ENCODE measurements at regions not wholly inside any gene's neighbourhood (a gene's known extent, or its start where the extent isn't known, plus 50 kb on each side); places are given as distances from the start of the nearest gene placed in this dataset.

GRCh38 chr1:60430375-60430774, 356.8 kb upstream of the C1orf87 start:
- H3K4me1 ChIP-seq (ENCODE audit: low read depth, poor library complexity, severe bottlenecking) = no peaks in the 10 kb centered on the region
- H3K79me2 ChIP-seq (ENCODE audit: insufficient read depth, low read depth) = no peaks in the 10 kb centered on the region
- no peaks in the 10 kb centered on the region for H3K27me3 ChIP-seq (ENCODE audit: insufficient read depth, low read depth)
- no peak overlapping the region for H3K4me3 ChIP-seq (IDR thresholded peaks at IDR 0.05; ENCODE audit: insufficient read depth, low read depth, low read length)
- H4K20me1 ChIP-seq (ENCODE audit: insufficient read depth) = no peaks in the 10 kb centered on the region
- no peak overlapping the region for H3K27ac ChIP-seq
- TF ChIP-seq CTCF (conservative IDR thresholded peaks at IDR 0.05; ENCODE audit: low read depth, low read length) = no peak
- H3K36me3 ChIP-seq (ENCODE audit: insufficient read depth) = no peaks in the 10 kb centered on the region
- H2AFZ ChIP-seq (ENCODE audit: low read depth) = no peak overlapping the region
- H3K9ac ChIP-seq = no peak overlapping the region
- no peak overlapping the region for H3K4me2 ChIP-seq

- Histone ChIP-seq H3K79me2 (ENCODE audit: insufficient read depth, low read depth) (no peaks in the 10 kb centered on the region), H3K9ac (no peak overlapping the region), H4K20me1 (ENCODE audit: insufficient read depth) (no peaks in the 10 kb centered on the region), H3K36me3 (ENCODE audit: insufficient read depth) (no peaks in the 10 kb centered on the region), H3K27me3 (ENCODE audit: insufficient read depth, low read depth) (no peaks in the 10 kb centered on the region), H3K27ac (no peak overlapping the region), H3K4me1 (ENCODE audit: low read depth, poor library complexity, severe bottlenecking) (no peaks in the 10 kb centered on the region), H3K4me2 (no peak overlapping the region), H2AFZ (ENCODE audit: low read depth) (no peak overlapping the region), H3K4me3 (IDR thresholded peaks at IDR 0.05; ENCODE audit: insufficient read depth, low read depth, low read length) (no peak overlapping the region)
- no peak for TF ChIP-seq CTCF (conservative IDR thresholded peaks at IDR 0.05; ENCODE audit: low read depth, low read length)
Observed at GRCh38 chr1:60428127-60428526, 354.6 kb upstream of the C1orf87 start.

GRCh38 chr1:60427701-60428100, 354.1 kb upstream of the C1orf87 start:
- no peak overlapping the region for H3K4me2 ChIP-seq
- no peak overlapping the region for H3K9ac ChIP-seq
- H3K36me3 ChIP-seq (ENCODE audit: insufficient read depth) = no peaks in the 10 kb centered on the region
- no peak overlapping the region for H3K4me3 ChIP-seq (IDR thresholded peaks at IDR 0.05; ENCODE audit: insufficient read depth, low read depth, low read length)
- no peaks in the 10 kb centered on the region for H4K20me1 ChIP-seq (ENCODE audit: insufficient read depth)
- no peak overlapping the region for H3K27ac ChIP-seq
- H3K4me1 ChIP-seq (ENCODE audit: low read depth, poor library complexity, severe bottlenecking) = no peaks in the 10 kb centered on the region
- no peaks in the 10 kb centered on the region for H3K27me3 ChIP-seq (ENCODE audit: insufficient read depth, low read depth)
- TF ChIP-seq CTCF (conservative IDR thresholded peaks at IDR 0.05; ENCODE audit: low read depth, low read length) = no peak
- no peak overlapping the region for H2AFZ ChIP-seq (ENCODE audit: low read depth)
- no peaks in the 10 kb centered on the region for H3K79me2 ChIP-seq (ENCODE audit: insufficient read depth, low read depth)

- no peaks in the 10 kb centered on the region for H3K4me1 ChIP-seq (ENCODE audit: low read depth, poor library complexity, severe bottlenecking)
- no peak overlapping the region for H3K27ac ChIP-seq
- H2AFZ ChIP-seq (ENCODE audit: low read depth) = no peak overlapping the region
- no peak for TF ChIP-seq CTCF (conservative IDR thresholded peaks at IDR 0.05; ENCODE audit: low read depth, low read length)
- no peaks in the 10 kb centered on the region for H3K79me2 ChIP-seq (ENCODE audit: insufficient read depth, low read depth)
- no peak overlapping the region for H3K9ac ChIP-seq
- no peak overlapping the region for H3K4me2 ChIP-seq
- no peaks in the 10 kb centered on the region for H3K27me3 ChIP-seq (ENCODE audit: insufficient read depth, low read depth)
- no peak overlapping the region for H3K4me3 ChIP-seq (IDR thresholded peaks at IDR 0.05; ENCODE audit: insufficient read depth, low read depth, low read length)
- H4K20me1 ChIP-seq (ENCODE audit: insufficient read depth) = no peaks in the 10 kb centered on the region
- no peaks in the 10 kb centered on the region for H3K36me3 ChIP-seq (ENCODE audit: insufficient read depth)
Observed at GRCh38 chr1:60427194-60427593, 353.6 kb upstream of the C1orf87 start.

GRCh38 chr1:60425528-60425927, 352.0 kb upstream of the C1orf87 start:
- no peaks in the 10 kb centered on the region for H3K36me3 ChIP-seq (ENCODE audit: insufficient read depth)
- H3K27me3 ChIP-seq (ENCODE audit: insufficient read depth, low read depth) = no peaks in the 10 kb centered on the region
- no peaks in the 10 kb centered on the region for H3K4me1 ChIP-seq (ENCODE audit: low read depth, poor library complexity, severe bottlenecking)
- H3K9ac ChIP-seq = no peak overlapping the region
- no peak overlapping the region for H3K4me2 ChIP-seq
- H3K79me2 ChIP-seq (ENCODE audit: insufficient read depth, low read depth) = no peaks in the 10 kb centered on the region
- H3K4me3 ChIP-seq (IDR thresholded peaks at IDR 0.05; ENCODE audit: insufficient read depth, low read depth, low read length) = no peak overlapping the region
- no peak overlapping the region for H3K27ac ChIP-seq
- no peaks in the 10 kb centered on the region for H4K20me1 ChIP-seq (ENCODE audit: insufficient read depth)
- TF ChIP-seq CTCF (conservative IDR thresholded peaks at IDR 0.05; ENCODE audit: low read depth, low read length) = no peak
- no peak overlapping the region for H2AFZ ChIP-seq (ENCODE audit: low read depth)
